GM19397 (cell line): ENCODE measurements at regions not wholly inside any gene's neighbourhood (a gene's known extent, or its start where the extent isn't known, plus 50 kb on each side); places are given as distances from the start of the nearest gene placed in this dataset.
"Not testable (repeated sequence)": the region's sequence is repeated elsewhere in the genome, so short reads cannot be mapped to it uniquely, and the experiment has no call there.

Source experiments
- ATAC-seq: cut with Tn5 transposase; IDR thresholded peaks from one replicate; pipeline ENCODE4 v1.9.1; 2021; ENCODE audit warnings: mild to moderate bottlenecking, moderate library complexity; ENCODE audit not compliant: unreplicated experiment

DNA sequence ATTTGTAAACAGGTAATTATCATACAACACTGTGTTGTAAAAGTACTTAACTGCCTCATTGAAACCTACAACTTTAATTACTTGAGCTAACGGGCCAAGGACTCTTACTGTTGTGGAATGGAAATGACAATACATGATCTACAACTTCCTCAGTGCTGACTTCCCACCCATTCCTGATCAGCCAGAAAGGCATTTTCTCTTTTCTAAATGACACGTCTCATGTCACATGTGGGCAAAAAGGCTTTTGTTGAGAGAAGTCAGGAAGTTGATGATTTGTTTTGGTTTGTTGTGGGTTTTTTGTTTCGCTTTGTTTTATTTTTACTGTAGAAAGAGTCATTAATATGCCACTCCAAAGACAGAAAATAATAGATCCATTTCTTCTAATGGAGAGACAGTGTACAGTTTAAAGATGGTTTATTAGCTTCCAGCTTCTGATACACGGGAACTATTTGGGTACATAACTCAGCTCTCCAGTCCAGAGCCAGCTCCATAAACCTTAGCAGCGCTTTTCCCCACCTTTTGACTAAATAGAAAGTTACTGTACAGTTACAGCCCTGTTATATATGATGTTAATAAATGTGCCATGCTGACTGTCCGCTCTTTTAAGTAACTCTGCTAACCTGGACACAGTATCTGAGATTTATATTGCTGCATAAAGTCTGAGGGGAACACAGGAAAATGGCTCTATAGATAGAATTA lies 509.4 kb upstream of the API5 start:
- no peak for ATAC-seq

DNA sequence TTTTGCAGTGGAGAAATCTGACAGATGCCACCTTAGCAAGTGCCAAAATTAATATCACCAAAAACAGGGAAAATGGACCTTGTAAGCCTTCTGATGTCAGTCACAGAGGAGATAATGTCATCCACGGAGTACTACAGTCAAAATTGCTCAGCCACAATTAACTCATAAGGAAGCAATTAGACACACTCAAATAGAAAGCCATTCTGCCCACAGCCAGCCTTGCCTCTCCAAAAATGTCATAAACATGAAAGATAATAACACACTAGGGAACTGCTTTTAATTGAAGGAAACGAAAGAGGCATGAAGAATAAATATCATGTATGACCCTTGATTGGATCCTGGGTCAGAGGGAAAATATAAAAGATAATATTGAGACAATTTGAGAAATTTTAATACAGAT lies 505.6 kb upstream of the API5 start:
- ATAC-seq: no peak

DNA sequence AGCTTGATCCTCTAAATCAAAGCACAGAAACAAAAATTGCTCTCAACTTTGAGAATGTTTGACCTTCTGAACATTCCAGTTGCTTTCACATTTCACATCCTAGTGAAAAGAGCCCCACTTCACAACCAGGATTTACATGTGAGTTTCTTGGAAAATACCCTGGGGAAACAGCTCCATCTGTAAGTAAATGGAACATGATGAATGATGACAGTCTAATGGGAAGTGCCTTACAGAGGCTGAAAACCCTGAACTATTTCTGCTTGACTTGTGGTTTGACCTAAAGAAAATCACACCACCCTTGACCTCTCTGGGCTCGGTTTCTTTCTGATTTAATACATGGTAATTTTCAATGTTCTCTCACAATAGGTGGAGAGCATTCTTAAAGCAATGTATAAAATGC lies 499.4 kb upstream of the API5 start:
- ATAC-seq: no peak

DNA sequence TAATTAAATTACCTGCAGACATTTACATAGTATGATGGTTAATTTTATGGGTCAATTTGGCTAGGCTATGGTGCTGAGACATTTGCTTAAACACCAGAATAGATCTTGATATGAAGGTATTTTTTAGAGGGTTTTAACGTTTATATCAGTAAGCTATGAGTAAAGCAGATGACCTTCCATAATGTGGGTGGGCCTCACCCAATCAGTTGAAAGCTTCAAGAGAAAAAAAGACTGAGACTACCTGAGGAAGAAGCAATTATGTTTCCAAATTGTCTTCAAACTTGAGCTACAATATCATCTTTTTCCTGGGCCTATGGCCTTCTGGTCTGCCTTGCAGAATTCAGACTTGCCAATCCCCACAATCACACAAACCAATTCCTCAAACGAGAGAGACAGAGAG lies 498.8 kb upstream of the API5 start:
- ATAC-seq: no peak

DNA sequence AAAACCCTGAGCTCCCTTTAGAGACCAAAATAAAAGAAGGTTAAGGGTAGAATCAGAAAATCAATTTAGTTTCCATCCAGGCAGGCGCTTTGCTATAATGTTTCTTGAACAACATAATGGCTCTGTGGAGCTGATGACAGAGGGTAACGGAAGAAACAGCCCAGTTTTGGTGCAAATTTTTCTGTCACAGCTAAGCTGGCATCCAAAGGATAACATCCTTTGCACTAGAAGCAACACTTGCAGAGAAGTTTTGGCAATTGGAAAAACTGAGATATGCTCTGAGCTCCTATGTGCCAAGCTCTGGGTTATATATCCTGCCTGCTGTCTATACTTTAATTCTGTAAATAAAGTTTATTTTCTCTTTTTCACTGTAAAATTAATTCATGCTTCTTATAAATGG lies 495.3 kb upstream of the API5 start:
- ATAC-seq: no peak

DNA sequence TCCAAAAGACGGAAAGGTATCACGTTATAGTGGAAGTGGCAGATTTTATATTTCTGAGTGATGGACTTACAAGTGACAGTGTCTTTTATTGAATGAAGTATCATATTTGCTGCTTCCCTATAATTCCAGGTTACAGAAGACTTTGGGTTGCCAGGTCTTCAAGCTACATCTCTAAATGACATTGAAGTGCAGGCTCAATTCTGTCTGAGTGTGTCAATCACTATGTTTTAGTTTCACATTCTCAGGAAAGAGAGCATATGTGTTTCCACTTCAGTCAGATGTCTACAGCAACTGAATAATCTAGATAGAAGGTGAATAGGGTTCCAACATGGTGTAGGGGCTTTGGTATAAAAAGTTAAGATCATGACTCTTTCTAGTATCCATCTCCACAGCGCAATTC lies 492.7 kb upstream of the API5 start:
- no peak for ATAC-seq

DNA sequence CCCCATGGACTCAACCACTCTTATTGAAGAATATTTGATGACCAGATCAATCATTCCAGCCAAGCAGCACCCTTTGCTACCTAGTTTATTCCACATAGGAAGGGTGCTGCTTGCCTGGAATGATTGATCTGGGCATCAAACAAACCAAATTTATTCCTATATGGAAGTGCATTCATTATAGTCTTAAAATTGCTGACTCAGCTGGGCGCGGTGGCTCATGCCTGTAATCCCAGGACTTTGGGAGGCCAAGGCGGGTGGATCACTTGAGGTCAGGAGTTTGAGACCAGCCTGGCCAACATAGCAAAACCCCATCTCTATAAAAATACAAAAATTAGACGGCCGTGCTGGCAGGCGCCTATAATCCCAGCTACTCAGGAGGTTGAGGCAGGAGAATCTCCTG lies 489.6 kb upstream of the API5 start:
- ATAC-seq: not testable (repeated sequence)

DNA sequence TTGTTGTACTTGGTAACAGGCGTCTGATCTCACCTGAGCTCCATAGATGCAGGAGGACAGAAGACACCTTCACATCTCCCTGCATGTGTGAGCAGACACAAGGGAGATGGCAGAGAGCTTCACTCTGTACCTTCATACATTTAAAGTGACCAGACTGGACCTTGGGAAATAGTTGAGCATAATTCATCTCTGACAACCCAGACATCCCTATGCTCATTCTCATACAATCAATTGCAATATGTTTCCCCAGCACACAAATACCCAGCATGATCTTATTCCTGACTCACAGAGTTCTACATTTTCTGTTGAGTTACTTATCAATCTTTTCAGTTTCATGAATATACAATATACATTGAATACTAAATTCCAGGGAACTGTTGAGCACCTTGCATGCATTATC lies 488.2 kb upstream of the API5 start:
- no peak for ATAC-seq

DNA sequence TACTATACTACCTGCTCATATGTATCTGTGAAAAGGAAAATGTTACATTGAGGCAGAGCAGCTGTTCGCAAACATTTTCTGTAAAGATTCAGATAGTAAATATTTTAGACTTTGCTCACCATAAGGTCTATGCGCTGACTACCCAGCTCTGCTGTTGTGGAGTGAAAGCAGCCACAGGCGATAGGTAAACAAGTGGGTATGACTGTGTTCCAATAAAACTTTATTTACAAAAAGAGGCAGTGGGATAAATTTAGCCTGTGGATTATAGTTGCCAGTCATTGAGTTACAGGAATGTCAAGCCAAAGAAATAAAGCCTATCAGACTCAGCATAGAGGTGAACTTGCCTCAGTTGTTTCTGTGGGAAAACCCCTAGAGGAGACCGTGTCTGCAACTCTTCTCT lies 487.7 kb upstream of the API5 start:
- no peak for ATAC-seq

DNA sequence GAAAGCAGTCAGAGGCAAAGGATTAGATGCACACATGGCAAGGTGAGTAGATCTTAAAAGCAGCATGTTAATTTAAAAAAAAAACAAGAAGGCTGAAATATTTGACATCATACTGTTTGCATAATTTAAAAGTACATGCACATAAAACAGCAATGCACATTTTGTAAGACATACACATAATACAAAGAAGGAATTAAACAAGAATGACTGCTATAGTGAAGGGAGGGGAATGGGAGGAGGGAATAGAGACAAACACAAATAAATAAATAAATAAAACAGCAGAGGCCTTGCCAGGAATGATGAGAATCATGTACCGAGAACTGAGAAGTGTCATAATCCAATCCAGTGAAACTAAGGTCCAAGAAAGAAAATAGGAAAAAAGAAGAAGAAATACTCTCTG lies 486.2 kb upstream of the API5 start:
- no peak for ATAC-seq

DNA sequence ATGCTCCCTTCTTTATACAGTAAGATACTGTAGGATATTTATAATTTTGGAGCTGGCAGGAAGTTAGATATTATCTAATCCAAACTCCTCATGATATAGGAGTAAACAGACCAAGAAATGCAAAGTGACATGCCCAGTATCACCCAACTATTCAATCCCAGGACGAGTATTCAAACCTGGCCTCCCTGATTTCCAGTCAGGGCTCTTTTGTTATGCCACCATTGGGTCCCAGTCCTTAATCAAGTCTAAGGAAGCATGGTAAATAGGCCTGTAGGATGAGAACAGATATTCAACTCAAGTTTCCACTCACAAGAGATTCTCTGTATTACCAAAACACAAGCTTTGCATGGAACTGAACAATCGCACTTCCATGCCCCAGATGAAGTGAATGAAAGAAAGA lies 484.0 kb upstream of the API5 start:
- ATAC-seq: no peak

DNA sequence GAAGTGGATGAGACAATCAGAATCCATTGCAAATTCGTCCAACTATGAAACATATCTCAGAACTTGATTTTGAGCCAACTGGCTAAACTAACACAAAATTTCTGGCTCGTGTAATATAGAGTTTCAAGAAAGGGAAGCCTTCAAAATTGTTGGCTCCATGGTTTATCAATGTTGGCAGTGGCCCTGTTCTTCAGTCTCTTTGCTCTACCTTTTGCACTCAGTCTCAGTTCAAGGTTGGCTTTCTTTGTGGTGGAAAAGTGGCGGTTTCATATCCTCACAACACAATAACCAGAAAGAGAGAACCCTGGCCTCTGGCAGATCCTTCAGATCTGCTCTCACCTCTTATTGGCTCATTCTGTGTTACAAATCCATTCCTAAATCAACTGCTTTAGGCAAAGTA lies 473.8 kb upstream of the API5 start:
- no peak for ATAC-seq

DNA sequence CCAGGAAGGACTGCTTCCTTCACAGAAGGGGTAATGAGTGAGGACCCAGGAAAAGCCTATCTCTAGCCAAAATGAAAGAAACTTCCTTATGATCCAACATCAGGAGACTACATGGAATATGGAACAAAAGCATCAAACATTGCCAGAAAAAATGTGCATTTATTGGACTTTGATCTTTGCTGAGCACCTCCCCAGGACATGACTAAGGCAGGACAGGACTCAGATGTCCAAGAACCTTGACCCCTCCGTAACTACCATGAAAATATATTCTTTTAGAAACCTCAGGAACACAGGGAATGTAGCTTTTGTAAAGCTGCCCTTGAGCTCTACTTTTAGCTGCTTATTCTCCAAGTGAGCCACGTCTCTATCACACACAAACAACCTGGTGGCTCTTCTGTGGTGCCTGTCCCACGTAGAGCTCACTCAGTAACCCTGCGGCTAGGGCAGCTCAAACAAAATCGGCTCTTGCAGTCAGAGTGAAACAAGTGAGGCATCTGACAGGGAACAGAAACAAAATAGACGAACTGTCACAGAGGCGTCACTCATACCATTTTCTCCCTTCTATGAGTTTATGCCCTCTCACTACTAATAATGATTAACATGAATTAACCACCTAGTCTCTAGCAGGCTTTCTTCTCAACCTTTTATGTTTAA lies 471.5 kb upstream of the API5 start:
- ATAC-seq: peak; percentile 76

DNA sequence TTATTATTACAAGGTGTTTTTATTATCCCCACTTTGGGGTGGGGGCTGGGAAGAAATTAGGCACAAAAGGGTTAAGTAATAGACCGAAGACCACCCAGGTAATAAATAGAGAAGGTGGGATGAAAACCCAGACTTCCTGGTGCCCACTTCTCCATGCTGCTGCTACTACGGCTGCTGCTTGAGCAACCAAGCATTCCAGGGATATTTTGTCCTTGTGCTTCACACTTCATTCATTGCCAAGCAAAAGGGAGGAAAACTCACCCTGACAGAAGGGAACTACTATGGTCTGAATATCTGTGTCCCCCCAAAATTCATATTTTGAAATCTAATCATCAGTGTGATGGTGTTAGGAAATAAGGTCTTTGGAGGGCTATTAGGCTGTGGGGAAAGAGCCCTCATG lies 470.9 kb upstream of the API5 start:
- ATAC-seq: no peak

DNA sequence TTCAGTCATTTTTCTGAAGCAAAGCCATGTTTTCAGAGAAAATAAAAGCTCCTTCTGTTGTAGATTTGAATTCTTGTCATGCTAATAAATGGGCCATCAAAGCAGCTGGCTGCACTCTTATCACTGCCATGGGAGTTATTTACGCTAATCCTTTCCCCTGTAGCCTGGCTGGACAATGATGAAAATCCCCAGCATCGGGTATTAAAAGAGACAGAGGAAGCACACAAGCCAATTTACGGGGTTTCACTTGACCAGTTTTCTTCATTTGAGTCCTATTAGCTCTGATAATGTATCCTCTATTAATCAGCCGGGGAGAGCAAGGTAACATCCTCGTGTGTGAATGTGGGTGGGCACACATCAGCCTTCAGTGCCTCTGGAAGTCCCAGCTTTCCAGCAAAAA lies 470.2 kb upstream of the API5 start:
- ATAC-seq: no peak

DNA sequence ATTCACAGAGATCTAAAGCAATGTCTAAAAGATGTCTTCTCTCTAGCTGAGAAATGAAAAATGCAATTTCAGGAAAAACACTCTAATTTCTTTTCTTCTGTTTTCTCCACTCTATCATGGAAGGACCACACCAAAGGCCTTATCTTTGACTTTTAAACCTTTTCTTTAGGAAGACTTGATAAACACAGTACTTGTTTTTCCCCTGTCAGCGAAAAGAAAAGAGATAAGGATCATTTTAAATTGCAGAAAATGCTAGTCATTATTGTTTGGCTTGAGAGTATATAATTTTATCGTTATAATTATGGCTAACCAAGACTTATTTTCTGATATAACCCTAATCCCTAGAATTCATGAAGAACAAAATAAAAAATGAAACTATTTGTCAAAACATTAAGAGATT lies 462.4 kb upstream of the API5 start:
- ATAC-seq: no peak

DNA sequence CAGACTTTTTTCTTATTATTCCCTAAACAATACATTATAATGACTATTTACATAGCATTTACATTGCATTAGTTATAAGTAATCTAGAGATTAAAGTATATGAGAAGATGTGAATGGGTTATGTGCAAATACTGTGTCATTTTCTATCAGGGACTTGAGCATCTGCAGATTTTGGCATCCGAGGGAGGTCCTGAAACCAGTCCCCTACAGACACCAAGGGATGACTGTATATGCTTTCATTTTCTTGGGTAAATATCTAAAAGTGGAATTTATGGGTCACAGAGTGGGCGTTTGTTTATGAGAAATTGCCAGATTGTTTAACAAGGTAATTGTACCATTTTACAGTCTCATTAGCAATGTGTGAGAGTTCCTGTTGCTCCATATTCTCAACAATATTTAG lies 454.5 kb upstream of the API5 start:
- no peak for ATAC-seq

DNA sequence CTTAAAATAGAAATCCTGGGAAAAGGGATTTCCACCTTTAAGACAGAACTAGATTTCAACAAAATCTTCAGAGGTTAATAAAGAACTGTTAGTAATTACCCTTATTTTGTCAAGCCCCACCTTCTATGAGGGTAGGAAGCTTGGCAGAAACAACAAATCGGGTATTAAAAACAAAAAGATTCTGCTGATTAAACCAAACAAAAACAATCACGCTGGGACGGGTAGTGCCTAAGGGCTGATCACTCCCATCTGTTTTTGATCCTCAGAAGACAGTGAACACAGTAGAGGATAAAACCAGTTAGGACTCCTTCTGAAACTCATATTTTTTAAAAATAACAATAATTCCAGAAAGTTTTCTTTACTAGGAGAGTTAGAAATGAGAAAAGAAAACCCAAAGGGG lies 441.3 kb upstream of the API5 start:
- no peak for ATAC-seq

DNA sequence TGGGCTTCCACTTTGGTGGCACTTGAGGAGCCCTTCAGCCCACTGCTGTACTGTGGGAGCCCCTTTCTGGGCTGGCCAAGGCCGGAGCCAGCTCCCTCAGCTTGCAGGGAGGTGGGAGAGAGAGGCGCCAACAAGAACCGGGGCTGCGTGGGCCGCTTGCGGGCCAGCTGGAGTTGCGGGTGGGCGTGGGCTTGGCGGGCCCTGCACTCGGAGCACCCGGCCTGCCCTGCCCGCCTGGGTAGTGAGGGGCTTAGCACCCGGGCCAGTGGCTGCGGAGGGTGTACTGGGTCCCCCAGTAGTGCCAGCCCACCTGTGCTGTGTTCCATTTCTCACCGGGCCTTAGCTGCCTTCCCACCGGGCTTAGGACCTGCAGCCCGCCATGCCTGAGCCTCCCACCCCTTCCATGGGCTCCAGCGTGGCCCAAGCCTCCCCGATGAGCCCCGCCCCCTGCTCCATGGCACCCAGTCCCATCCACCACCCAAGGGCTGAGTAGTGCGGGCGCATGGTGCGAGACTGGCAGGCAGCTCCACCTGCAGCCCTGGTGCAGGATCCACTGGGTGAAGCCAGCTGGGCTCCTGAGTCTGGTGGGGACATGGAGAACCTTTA lies 437.9 kb upstream of the API5 start:
- not testable (repeated sequence) for ATAC-seq

DNA sequence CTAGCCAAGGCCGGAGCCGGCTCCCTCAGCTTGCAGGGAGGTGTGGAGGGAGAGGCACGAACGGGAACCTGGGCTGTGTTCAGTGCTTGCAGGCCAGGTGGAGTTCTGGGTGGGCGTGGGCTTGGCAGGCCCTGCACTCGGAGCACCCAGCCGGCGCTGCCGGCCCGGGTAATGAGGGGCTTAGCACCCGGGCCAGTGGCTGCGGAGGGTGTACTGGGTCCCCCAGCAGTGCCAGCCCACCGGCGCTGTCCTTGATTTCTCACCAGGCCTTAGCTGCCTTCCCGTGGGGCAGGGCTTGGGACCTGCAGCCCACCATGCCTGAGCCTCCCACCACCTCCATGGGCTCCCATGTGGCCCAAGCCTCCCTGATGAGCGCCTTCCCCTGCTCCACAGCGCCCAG lies 430.5 kb upstream of the API5 start:
- ATAC-seq: not testable (repeated sequence)

DNA sequence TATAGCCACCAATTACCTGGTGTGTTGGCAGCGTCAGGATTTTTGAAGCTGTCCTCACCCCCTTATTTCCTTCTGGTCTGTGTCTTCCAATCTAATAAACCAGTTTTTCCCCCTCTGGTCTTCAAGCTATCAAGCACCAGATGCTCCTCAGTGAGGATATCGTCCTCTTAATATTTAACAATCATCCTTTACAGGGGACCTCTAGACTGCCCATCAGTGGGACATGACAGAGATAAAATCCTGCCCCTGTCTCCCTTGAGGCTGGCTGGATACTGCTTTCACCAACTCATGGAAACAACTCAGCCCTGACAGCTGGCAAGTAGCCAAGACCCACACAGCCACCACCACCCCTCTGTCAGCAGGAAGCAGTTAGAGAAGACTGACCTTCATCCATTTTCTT lies 421.0 kb upstream of the API5 start:
- no peak for ATAC-seq

DNA sequence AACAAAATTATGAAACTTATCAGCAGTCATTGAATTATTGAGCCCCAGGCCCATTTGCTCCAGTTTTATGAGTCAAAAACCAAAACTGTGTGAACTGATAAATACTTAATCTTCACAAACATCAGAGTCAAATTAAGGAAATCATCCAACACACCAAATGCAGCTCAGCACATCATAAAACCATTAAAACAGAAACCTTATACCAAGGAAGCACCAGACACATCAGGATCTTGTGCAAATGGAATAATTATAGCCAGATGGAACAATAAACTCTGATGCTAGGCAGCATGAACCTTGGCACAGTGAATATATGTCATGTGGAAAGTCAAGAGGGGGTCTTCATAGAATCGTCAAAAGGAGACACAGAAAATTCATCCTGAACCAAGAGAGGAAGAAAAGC lies 410.7 kb upstream of the API5 start:
- no peak for ATAC-seq

DNA sequence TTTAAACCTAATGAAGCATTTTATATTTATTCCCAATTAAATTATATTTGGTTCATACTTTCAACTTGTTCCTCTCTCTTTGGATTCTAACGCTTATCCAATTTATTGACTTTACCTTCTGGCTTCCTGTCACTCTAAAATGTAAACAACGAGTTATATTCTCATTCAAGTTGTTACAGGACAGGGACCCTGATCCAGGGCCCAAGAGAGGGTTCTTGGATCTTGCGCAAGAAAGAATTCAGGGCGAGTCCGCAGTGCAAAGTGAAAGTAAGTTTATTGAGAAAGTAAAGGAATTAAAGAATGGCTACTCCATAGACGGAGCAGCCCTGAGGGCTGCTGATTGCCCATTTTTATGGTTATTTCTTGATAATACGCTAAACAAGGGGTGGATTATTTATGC lies 405.6 kb upstream of the API5 start:
- no peak for ATAC-seq
